Small intestine (tissue), 7 donors: ENCODE measurements at regions not wholly inside any gene's neighbourhood (a gene's known extent, or its start where the extent isn't known, plus 50 kb on each side); places are given as distances from the start of the nearest gene placed in this dataset.
"Not testable (repeated sequence)": the region's sequence is repeated elsewhere in the genome, so short reads cannot be mapped to it uniquely, and the experiment has no call there.

Source experiments
- DNase-seq, 2 donors: peaks; one replicate each; pipeline versions ENCODE4 v3.0.0 to v3.0.0-alpha.2; 2013
- FAIRE-seq: peaks from 2 replicates; lab custom pipeline; 2012; peaks lifted over from hg19 to GRCh38; lab: Jason Lieb, UNC
- H3K27ac ChIP-seq, 3 donors: one replicate each; pipeline ENCODE4 v1.5.1; 2013; ENCODE audit warnings: low read length in 2 of 3, mild to moderate bottlenecking in 2 of 3, control low read depth in 1 of 3, inconsistent platforms in 1 of 3, low read depth in 1 of 3, moderate library complexity in 1 of 3
- H3K27me3 ChIP-seq, 3 donors: one replicate each; pipeline ENCODE4 v1.6.1; 2013; ENCODE audit warnings: low read length in 3 of 3, inconsistent platforms in 1 of 3; ENCODE audit not compliant: control insufficient read depth in 3 of 3, insufficient read depth in 3 of 3
- H3K36me3 ChIP-seq, 3 donors: one replicate each; pipeline ENCODE4 v1.6.1; 2013; ENCODE audit warnings: low read length in 3 of 3, inconsistent platforms in 1 of 3, low read depth in 1 of 3, mild to moderate bottlenecking in 1 of 3, moderate library complexity in 1 of 3; ENCODE audit not compliant: control insufficient read depth in 3 of 3, insufficient read depth in 2 of 3
- H3K4me1 ChIP-seq, 3 donors: one replicate each; pipeline ENCODE4 v1.6.1; 2013; ENCODE audit warnings: low read length in 2 of 3, inconsistent platforms in 1 of 3, low read depth in 1 of 3, mild to moderate bottlenecking in 1 of 3, moderate library complexity in 1 of 3; ENCODE audit not compliant: control insufficient read depth in 3 of 3, insufficient read depth in 2 of 3
- H3K4me3 ChIP-seq, 3 donors: one replicate each; pipeline ENCODE4 v1.5.1; 2013; ENCODE audit warnings: low read length in 3 of 3, control low read depth in 1 of 3, inconsistent platforms in 1 of 3, low read depth in 1 of 3, mild to moderate bottlenecking in 1 of 3, moderate library complexity in 1 of 3
- H3K9me3 ChIP-seq, 2 donors: one replicate each; pipeline ENCODE4 v1.6.1; 2013; ENCODE audit warnings: low read depth in 1 of 2, low read length in 1 of 2; ENCODE audit not compliant: control insufficient read depth in 2 of 2, insufficient read depth in 1 of 2
- WGBS, 3 donors: extraction: QIAGEN DNeasy Blood & Tissue Kit; methylation state at CpG; one replicate each; pipeline ENCODE4 v1.1.7; 2013; 5-methylcytosine and 5-hydroxymethylcytosine counted together
- donor health status: healthy with polysubstance abuse.
- donor health status: control.
- donor health status: control.
- donor health status: Bipolar disorder and iron deficiency.
- donor health status: healthy.

GRCh38 chr9:11646831-11647230, 1034.0 kb upstream of the PTPRD start:
- Histone ChIP-seq H3K27ac (no peak overlapping the region), H3K4me1 (no peaks in the 10 kb centered on the region), H3K27me3 (no peaks in the 10 kb centered on the region), H3K9me3 (no peaks in the 10 kb centered on the region), H3K36me3 (no peaks in the 10 kb centered on the region), H3K4me3 (no peak overlapping the region)
- DNase-seq (no peak), FAIRE-seq (peak; percentile 80)
- WGBS, 3 donors: 97 to 98% (median 98%) methylated on average over 1 of the region's 1 CpG

- H3K36me3 ChIP-seq: no peaks in the 10 kb centered on the region
- H3K27ac ChIP-seq: no peak overlapping the region
- FAIRE-seq (no peak), DNase-seq (no peak)
- H3K4me1 ChIP-seq: no peaks in the 10 kb centered on the region
- H3K9me3 ChIP-seq: no peaks in the 10 kb centered on the region
- WGBS, 3 donors: 66 to 76% (median 75%) methylated on average over 3 of the region's 3 CpGs
- no peak overlapping the region for H3K4me3 ChIP-seq
- no peaks in the 10 kb centered on the region for H3K27me3 ChIP-seq
These were observed 1039.3 kb upstream of the TYRP1 start for GRCh38 chr9:11653867-11654266.

- DNase-seq (no peak), FAIRE-seq (no peak)
- no peaks in the 10 kb centered on the region for H3K4me1 ChIP-seq
- no peaks in the 10 kb centered on the region for H3K36me3 ChIP-seq
- no peaks in the 10 kb centered on the region for H3K27me3 ChIP-seq
- no peaks in the 10 kb centered on the region for H3K9me3 ChIP-seq
- WGBS, 3 donors: 88 to 100% (median 94%) methylated on average over 1 of the region's 1 CpG
- no peak overlapping the region for H3K27ac ChIP-seq
- H3K4me3 ChIP-seq: no peak overlapping the region
These were observed 1029.3 kb upstream of the TYRP1 start for GRCh38 chr9:11663913-11664312.

- Histone ChIP-seq H3K27ac (no peak overlapping the region), H3K4me3 (no peak overlapping the region), H3K9me3 (no peaks in the 10 kb centered on the region), H3K36me3 (no peaks in the 10 kb centered on the region), H3K27me3 (no peaks in the 10 kb centered on the region), H3K4me1 (no peaks in the 10 kb centered on the region)
- 61 to 78% (median 68%) methylated on average over 2 of the region's 2 CpGs for WGBS, 3 donors
- FAIRE-seq (no peak), DNase-seq (no peak)
These were observed 1016.4 kb upstream of the TYRP1 start for GRCh38 chr9:11676821-11677220.

- H3K4me1 ChIP-seq: no peaks in the 10 kb centered on the region
- H3K9me3 ChIP-seq: no peaks in the 10 kb centered on the region
- DNase-seq: no peak
- FAIRE-seq: no peak
- H3K36me3 ChIP-seq: no peaks in the 10 kb centered on the region
- H3K27ac ChIP-seq: no peak overlapping the region
- H3K4me3 ChIP-seq: no peak overlapping the region
- H3K27me3 ChIP-seq: no peaks in the 10 kb centered on the region
These were observed 1006.5 kb upstream of the TYRP1 start for GRCh38 chr9:11686733-11687132.

DNA sequence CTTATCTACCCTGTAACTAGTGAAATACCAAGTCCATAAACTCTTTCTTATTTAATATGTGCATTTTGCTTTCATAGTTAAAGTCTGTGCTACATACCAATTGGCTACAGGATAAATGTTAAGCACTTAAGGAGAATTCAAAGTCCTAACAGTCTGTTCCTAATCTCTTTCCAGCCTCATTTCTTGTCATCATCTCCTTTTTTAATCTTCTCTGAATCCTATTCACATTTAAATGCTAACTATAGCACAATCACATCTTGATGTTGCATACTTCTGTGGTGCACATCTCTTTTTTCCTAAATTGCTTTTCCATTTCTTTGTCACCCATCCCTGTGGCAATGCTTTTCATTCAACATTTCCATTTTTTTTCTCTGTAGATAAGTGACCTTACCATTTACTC, 996.1 kb upstream of the TYRP1 start:
- DNase-seq (no peak), FAIRE-seq (no peak)
- no peaks in the 10 kb centered on the region for H3K9me3 ChIP-seq
- H3K36me3 ChIP-seq: no peaks in the 10 kb centered on the region
- H3K4me1 ChIP-seq: no peaks in the 10 kb centered on the region
- no peak overlapping the region for H3K27ac ChIP-seq
- no peaks in the 10 kb centered on the region for H3K27me3 ChIP-seq
- H3K4me3 ChIP-seq: no peak overlapping the region

DNA sequence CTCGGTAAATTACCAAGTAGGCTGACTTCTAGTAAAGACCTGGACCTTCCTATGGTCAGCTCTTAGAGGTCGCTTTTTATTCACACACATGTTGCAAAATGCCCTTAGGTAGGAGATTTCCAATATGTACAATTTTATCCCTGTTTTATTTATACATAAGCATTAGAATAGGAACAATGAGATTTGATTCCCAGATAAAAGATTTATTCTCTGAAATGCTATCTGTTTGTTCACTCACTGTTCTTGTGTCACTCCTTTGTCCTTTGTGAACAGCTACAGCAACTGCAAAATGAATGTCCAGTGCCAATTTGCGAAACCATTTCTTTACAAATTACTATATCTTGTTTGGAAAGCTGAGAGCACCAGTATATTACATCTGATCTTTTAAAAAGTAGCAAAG, 991.5 kb upstream of the TYRP1 start:
- Histone ChIP-seq H3K27me3 (no peaks in the 10 kb centered on the region), H3K27ac (no peak overlapping the region), H3K9me3 (no peaks in the 10 kb centered on the region), H3K4me3 (no peak overlapping the region), H3K4me1 (no peaks in the 10 kb centered on the region), H3K36me3 (no peaks in the 10 kb centered on the region)
- 75 to 84% (median 79%) methylated on average over 3 of the region's 3 CpGs for WGBS, 3 donors
- FAIRE-seq: no peak
- DNase-seq: no peak

DNA sequence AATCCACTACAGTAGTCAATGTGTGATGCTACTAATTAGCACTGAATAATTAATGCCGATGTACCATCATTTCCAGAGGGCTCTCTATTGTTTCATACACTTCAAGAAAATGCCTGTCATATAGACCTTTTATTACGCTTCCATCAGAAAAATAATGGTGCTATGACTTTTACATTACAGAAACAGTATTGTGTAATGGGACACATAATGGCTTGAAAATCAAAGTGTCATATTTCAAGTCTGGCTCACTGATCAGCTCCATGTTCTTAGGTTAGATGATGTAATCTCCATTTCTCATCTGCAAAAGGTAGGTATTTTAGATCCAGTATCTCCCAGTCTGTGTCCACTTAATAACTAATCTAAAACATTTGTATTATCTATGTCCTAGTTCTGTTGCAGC, 990.6 kb upstream of the TYRP1 start:
- Histone ChIP-seq H3K4me1 (no peaks in the 10 kb centered on the region), H3K4me3 (no peak overlapping the region), H3K9me3 (no peaks in the 10 kb centered on the region), H3K27me3 (no peaks in the 10 kb centered on the region), H3K36me3 (no peaks in the 10 kb centered on the region), H3K27ac (no peak overlapping the region)
- DNase-seq (no peak), FAIRE-seq (no peak)
- WGBS, 3 donors: 82 to 89% (median 86%) methylated on average over 2 of the region's 2 CpGs

GRCh38 chr9:11704198-11704597, 989.0 kb upstream of the TYRP1 start:
- H3K36me3 ChIP-seq, FAIRE-seq, H3K4me3 ChIP-seq, H3K27ac ChIP-seq, H3K4me1 ChIP-seq, DNase-seq, H3K9me3 ChIP-seq, H3K27me3 ChIP-seq: not testable (repeated sequence)
- 0 to 47% (median 20%) methylated on average over 1 of the region's 1 CpG for WGBS, 3 donors
